Psoas muscle (tissue), 7 donors: ENCODE measurements at regions not wholly inside any gene's neighbourhood (a gene's known extent, or its start where the extent isn't known, plus 50 kb on each side); places are given as distances from the start of the nearest gene placed in this dataset.

ENCODE experiments used
- ATAC-seq, 4 donors: fragments of 200-7000 bp; cut with Tn5 transposase; one replicate each; pipeline ENCODE4 v1.9.1; 2020; ENCODE audit warnings: moderate library complexity in 3 of 4, mild to moderate bottlenecking in 2 of 4
- DNase-seq, 2 donors: peaks; one replicate each; pipeline ENCODE4 v3.0.0-alpha.2; 2020
- H3K27ac ChIP-seq: fragments of 200-600 bp; one replicate; pipeline ENCODE4 v1.8.0; 2022
- H3K27me3 ChIP-seq, 3 donors: fragments of 200-600 bp in 1 of 3; one replicate each; pipeline versions ENCODE4 v1.6.1 to v1.8.0; 2013 to 2022; ENCODE audit warnings: low read length in 2 of 3, mild to moderate bottlenecking in 2 of 3, moderate library complexity in 1 of 3; ENCODE audit not compliant: insufficient read depth in 3 of 3
- H3K36me3 ChIP-seq, 2 donors: fragments of 200-600 bp in 1 of 2; one replicate each; pipeline versions ENCODE4 v1.6.1 to v1.8.0; 2013 to 2022; ENCODE audit warnings: low read depth in 1 of 2, mild to moderate bottlenecking in 1 of 2, moderate library complexity in 1 of 2; ENCODE audit not compliant: insufficient read depth in 1 of 2
- H3K4me1 ChIP-seq: fragments of 200-600 bp; one replicate; pipeline ENCODE4 v1.8.0; 2022
- H3K4me3 ChIP-seq: fragments of 200-600 bp; one replicate; pipeline ENCODE4 v1.8.0; 2022; ENCODE audit warnings: mild to moderate bottlenecking
- H3K9me3 ChIP-seq: fragments of 200-600 bp; one replicate; pipeline ENCODE4 v1.8.0; 2022
- WGBS, 3 donors: extraction: QIAGEN DNeasy Blood & Tissue Kit; methylation state at CpG; one replicate each; pipeline versions ENCODE4 v1.1.6 to v1.1.7; 2013; 5-methylcytosine and 5-hydroxymethylcytosine counted together
- intact Hi-C, 2 donors: fragments of 100-400 bp; cut with DNase I; formaldehyde crosslinking; loops; one replicate each; pipeline versions ENCODE4 v1.11.0 to v1.14.2; 2022
- TF ChIP-seq, protein P1 (sequence below): fragments of 200-600 bp; IDR thresholded peaks from one replicate; pipeline ENCODE4 v1.8.0; 2022; ENCODE audit warnings: antibody characterized with exemption
- donor health status: healthy with polysubstance abuse.
- donor health status: DM: no; HTN: no; CAD: no; lungs with moderate emphysema.
- donor health status: Bipolar disorder and iron deficiency.
- donor health status: healthy.
- donor health status: DM: yes; HTN: yes; CAD: no.
- donor health status: DM: no; HTN: no; CAD: no.
- donor health status: DM: yes; HTN: yes; CAD: no.

- 82 to 85% (median 84%) methylated on average over 6 of the region's 6 CpGs for WGBS, 3 donors
- Histone ChIP-seq H3K27ac (no peak overlapping the region), H3K9me3 (no peaks in the 10 kb centered on the region), H3K4me1 (no peaks in the 10 kb centered on the region), H3K36me3 (peaks cover 0 to 2% of the 10 kb centered on the region in 2 donors), H3K4me3 (no peak overlapping the region), H3K27me3 (no peaks in the 10 kb centered on the region)
- DNase-seq = no peak
- TF ChIP-seq, protein P1, sequence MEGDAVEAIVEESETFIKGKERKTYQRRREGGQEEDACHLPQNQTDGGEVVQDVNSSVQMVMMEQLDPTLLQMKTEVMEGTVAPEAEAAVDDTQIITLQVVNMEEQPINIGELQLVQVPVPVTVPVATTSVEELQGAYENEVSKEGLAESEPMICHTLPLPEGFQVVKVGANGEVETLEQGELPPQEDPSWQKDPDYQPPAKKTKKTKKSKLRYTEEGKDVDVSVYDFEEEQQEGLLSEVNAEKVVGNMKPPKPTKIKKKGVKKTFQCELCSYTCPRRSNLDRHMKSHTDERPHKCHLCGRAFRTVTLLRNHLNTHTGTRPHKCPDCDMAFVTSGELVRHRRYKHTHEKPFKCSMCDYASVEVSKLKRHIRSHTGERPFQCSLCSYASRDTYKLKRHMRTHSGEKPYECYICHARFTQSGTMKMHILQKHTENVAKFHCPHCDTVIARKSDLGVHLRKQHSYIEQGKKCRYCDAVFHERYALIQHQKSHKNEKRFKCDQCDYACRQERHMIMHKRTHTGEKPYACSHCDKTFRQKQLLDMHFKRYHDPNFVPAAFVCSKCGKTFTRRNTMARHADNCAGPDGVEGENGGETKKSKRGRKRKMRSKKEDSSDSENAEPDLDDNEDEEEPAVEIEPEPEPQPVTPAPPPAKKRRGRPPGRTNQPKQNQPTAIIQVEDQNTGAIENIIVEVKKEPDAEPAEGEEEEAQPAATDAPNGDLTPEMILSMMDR = no peak
- no peak for ATAC-seq
- intact Hi-C loops = no loop called here
Measured at GRCh38 chr7:136057509-136057908, 80.3 kb upstream of the MTPN start.

DNA sequence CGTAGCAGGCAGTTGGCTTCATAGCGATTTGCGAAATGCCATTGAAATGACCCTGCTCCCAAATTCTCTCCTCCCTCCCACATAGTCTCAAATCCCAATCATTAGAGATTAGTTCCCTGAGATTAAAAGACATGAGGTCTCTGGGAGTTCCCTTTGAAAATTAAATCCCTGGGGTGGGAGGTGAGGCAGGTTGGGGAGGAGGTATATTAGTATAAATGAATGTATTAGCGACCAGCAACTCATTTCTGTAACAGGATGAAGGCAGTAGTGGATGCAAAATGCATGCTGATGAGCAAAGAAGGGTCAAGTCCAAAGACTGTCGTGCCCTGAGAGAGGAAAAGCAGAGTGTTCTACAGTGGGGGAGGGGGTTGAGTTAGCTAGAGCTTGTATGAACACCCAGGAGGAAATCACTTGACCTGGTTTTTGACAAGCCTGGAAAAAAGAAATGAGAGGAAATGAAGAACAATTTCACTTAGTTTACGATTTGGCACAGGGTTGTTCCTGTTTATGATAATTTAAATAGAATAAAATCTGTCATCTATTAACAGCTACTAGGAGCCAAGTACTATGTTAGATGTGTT, 79.6 kb upstream of the MTPN start:
- Histone ChIP-seq H3K36me3 (peaks cover 0 to 2% of the 10 kb centered on the region in 2 donors), H3K27me3 (no peaks in the 10 kb centered on the region), H3K4me1 (no peaks in the 10 kb centered on the region), H3K9me3 (no peaks in the 10 kb centered on the region), H3K4me3 (no peak overlapping the region), H3K27ac (no peak overlapping the region)
- TF ChIP-seq, protein P1 = no peak
- no peak for ATAC-seq
- DNase-seq = no peak
- 60 to 62% (median 61%) methylated on average over 6 of the region's 6 CpGs for WGBS, 3 donors
- intact Hi-C loops = no loop called here

DNA sequence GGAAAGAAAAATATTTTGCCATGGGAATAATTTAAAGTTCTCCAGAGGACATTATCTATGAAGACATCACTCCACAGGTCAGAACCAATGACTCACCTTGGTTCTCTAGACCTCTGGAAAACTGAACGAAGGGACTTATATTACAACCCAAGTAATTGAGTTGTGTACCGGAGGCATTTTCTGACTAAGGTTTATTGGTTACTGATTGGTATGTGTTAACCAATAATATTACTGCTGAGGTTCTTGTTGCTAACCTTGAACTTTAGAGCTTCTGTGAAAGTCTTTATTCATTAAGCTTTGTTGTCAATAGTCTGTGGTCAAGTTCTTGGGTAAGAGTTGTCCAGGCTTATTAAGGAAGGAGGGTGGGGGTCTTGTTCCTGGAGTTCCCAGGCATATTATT, 78.1 kb upstream of the MTPN start:
- Histone ChIP-seq H3K27me3 (no peaks in the 10 kb centered on the region), H3K27ac (no peak overlapping the region), H3K9me3 (no peaks in the 10 kb centered on the region), H3K36me3 (peaks cover 0 to 2% of the 10 kb centered on the region in 2 donors), H3K4me1 (no peaks in the 10 kb centered on the region), H3K4me3 (no peak overlapping the region)
- no peak for DNase-seq
- TF ChIP-seq, protein P1 = no peak
- 93 to 100% (median 96%) methylated on average over 2 of the region's 2 CpGs for WGBS, 3 donors
- ATAC-seq = no peak
- intact Hi-C loops = no loop called here

- Histone ChIP-seq H3K36me3 (peaks cover 0 to 2% of the 10 kb centered on the region in 2 donors), H3K4me3 (no peak overlapping the region), H3K9me3 (no peaks in the 10 kb centered on the region), H3K27ac (no peak overlapping the region), H3K4me1 (no peaks in the 10 kb centered on the region), H3K27me3 (no peaks in the 10 kb centered on the region)
- DNase-seq (no peak), ATAC-seq (no peak)
- TF ChIP-seq, protein P1 = no peak
- 80 to 84% (median 81%) methylated on average over 6 of the region's 6 CpGs for WGBS, 3 donors
- intact Hi-C loops = no loop called here
Measured at GRCh38 chr7:136053689-136054485, 76.7 kb upstream of the MTPN start.
